Thyroid gland (tissue), 4 donors: ENCODE measurements at regions not wholly inside any gene's neighbourhood (a gene's known extent, or its start where the extent isn't known, plus 50 kb on each side); places are given as distances from the start of the nearest gene placed in this dataset.

Experiments
- DNase-seq, 2 donors: peaks; one replicate each; pipeline ENCODE4 v3.0.0-alpha.2; 2019
- H3K27ac ChIP-seq, 3 donors: fragments of 200-600 bp; sonication (generic); 1 replicate in 2 of 3; 2 replicates in 1 of 3; pipeline ENCODE4 v1.5.1; 2016 to 2019; ENCODE audit warnings: mild to moderate bottlenecking in 1 of 3, moderate library complexity in 1 of 3
- H3K27me3 ChIP-seq: fragments of 200-600 bp; sonication (generic); one replicate; pipeline ENCODE4 v1.5.1; 2019
- H3K36me3 ChIP-seq, 2 donors: fragments of 200-600 bp; sonication (generic); one replicate each; pipeline ENCODE4 v1.5.1; 2016 to 2019
- H3K4me1 ChIP-seq, 2 donors: fragments of 200-600 bp; sonication (generic); one replicate each; pipeline ENCODE4 v1.5.1; 2017 to 2019
- H3K4me3 ChIP-seq, 3 donors: fragments of 200-600 bp; sonication (generic); replicated peaks in 1 of 3; 1 replicate in 2 of 3; 2 replicates in 1 of 3; pipeline ENCODE4 v1.5.1; 2016; ENCODE audit warnings: mild to moderate bottlenecking in 1 of 3
- H3K9me3 ChIP-seq: fragments of 200-600 bp; sonication (generic); one replicate; pipeline ENCODE4 v1.5.1; 2017
- CTCF ChIP-seq, 6 experiments: fragments of 200-600 bp in 3 of 6; fragments of 450-650 bp in 3 of 6; sonication (generic) in 3 of 6; IDR thresholded peaks; one replicate each; pipeline ENCODE4 v1.5.1; 2016 to 2019; ENCODE audit warnings: antibody characterized with exemption in 6 of 6, mild to moderate bottlenecking in 2 of 6, inconsistent platforms in 1 of 6, moderate library complexity in 1 of 6
- POLR2A ChIP-seq, 2 donors: fragments of 450-650 bp; IDR thresholded peaks; one replicate each; pipeline ENCODE4 v1.6.1; 2017; ENCODE audit warnings: antibody characterized with exemption in 2 of 2, mild to moderate bottlenecking in 2 of 2, moderate library complexity in 1 of 2
- WGBS, 2 donors: methylation state at CpG; one replicate each; pipeline ENCODE4 v1.1.5; 2017; 5-methylcytosine and 5-hydroxymethylcytosine counted together
- intact Hi-C: fragments of 100-400 bp; cut with DNase I; formaldehyde crosslinking; loops from one replicate; pipeline ENCODE4 v1.15.1; 2023

DNA sequence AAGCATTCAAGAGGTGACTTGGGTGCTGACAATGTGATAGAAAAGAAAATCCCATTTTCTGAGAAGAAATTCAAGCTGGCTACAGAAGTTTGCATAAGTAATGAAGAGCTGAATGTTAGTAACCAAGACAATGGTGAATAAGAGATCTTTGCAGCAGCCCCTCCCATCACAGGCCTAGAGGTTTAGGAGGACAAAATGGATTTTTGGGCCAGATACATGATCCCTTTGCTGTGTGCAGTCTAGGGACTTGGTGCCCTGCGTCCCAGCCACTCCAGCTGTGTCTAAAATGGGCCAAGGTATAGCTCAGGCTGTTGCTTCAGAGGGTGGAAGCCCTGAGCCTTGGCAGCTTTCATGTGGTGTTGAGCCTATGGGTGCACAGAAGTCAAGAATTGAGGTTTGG is 107.0 kb upstream of the EPHA5 start:
- no peaks in the 10 kb centered on the region for H3K9me3 ChIP-seq
- no peaks in the 10 kb centered on the region for H3K27me3 ChIP-seq
- H3K36me3 ChIP-seq: no peaks in the 10 kb centered on the region
- no peak overlapping the region for H3K4me3 ChIP-seq
- WGBS, 2 donors: 91 to 100% methylated on average over 1 of the region's 1 CpG
- no peak overlapping the region for H3K27ac ChIP-seq
- H3K4me1 ChIP-seq: no peaks in the 10 kb centered on the region
- TF ChIP-seq POLR2A (IDR thresholded peaks at IDR 0.05): no peak
- no peak for TF ChIP-seq CTCF (IDR thresholded peaks at IDR 0.05)
- DNase-seq: no peak
- intact Hi-C loops: no loop called here

GRCh38 chr4:65773636-65774035 is 103.3 kb upstream of the EPHA5 start:
- WGBS, 2 donors: 80 to 84% methylated on average over 2 to 4 of the region's 6 CpGs
- Histone ChIP-seq H3K36me3 (no peaks in the 10 kb centered on the region), H3K9me3 (no peaks in the 10 kb centered on the region), H3K27me3 (no peaks in the 10 kb centered on the region), H3K27ac (no peak overlapping the region), H3K4me1 (no peaks in the 10 kb centered on the region), H3K4me3 (no peak overlapping the region)
- TF ChIP-seq POLR2A (IDR thresholded peaks at IDR 0.05): no peak
- no peak for TF ChIP-seq CTCF (IDR thresholded peaks at IDR 0.05)
- no peak for DNase-seq
- intact Hi-C loops: no loop called here

DNA sequence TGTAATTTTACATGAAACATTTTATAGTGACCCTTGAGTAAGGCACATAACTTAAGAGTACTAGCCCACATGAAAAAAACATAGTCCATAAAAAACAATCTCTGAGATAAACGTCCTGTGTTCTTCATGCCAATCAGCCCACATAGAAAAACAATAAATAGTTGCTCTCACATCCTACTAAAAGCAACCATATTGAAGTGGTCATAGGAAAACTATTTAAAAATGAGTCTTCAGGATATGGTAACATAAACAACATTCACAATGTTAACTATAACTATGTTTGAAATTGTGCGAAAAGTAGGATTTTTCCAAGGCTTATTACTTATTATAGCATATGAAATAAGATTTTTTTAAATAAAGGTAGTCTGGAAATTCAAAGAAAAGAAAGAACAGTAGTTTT is 77.1 kb upstream of the EPHA5 start:
- Histone ChIP-seq H3K4me1 (no peaks in the 10 kb centered on the region), H3K4me3 (no peak overlapping the region), H3K9me3 (no peaks in the 10 kb centered on the region), H3K36me3 (no peaks in the 10 kb centered on the region), H3K27me3 (no peaks in the 10 kb centered on the region), H3K27ac (no peak overlapping the region)
- TF ChIP-seq POLR2A (IDR thresholded peaks at IDR 0.05) (no peak), CTCF (IDR thresholded peaks at IDR 0.05) (no peak)
- no peak for DNase-seq
- intact Hi-C loops: no loop called here
- 50 to 71% methylated on average over 2 of the region's 2 CpGs for WGBS, 2 donors

- H3K27me3 ChIP-seq: no peaks in the 10 kb centered on the region
Measured at GRCh38 chr4:65738134-65738533, 67.8 kb upstream of the EPHA5 start.

DNA sequence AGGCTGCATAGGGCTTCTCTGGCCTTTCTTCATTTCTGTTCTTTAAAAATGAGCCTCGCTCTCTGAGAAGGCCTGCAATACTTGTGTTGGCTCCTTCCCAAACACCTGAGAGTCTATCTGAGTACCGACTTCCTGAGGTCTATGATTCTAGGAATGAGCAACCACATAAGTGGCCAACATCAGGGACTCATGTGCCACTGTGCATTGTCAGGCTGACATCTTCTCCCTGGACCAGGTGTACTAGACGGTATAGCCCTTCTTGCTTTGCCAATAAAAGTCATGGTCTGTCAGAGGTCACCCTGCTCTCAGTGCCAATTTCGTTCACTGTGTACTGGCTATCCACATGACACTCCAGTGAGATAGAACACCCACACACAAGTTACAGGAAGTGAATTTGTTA is 67.4 kb upstream of the EPHA5 start:
- no peak overlapping the region for H3K27ac ChIP-seq
- no peak overlapping the region for H3K4me3 ChIP-seq
- H3K9me3 ChIP-seq: no peaks in the 10 kb centered on the region
- DNase-seq: no peak
- no peak for TF ChIP-seq POLR2A (IDR thresholded peaks at IDR 0.05)
- TF ChIP-seq CTCF (IDR thresholded peaks at IDR 0.05): no peak
- H3K27me3 ChIP-seq: no peaks in the 10 kb centered on the region
- 62 to 72% methylated on average over 4 of the region's 4 CpGs for WGBS, 2 donors
- intact Hi-C loops: no loop called here
- H3K4me1 ChIP-seq: no peaks in the 10 kb centered on the region
- no peaks in the 10 kb centered on the region for H3K36me3 ChIP-seq

More at GRCh38 chr4:65738134-65738533, 67.8 kb upstream of the EPHA5 start:
- no peak for TF ChIP-seq CTCF (IDR thresholded peaks at IDR 0.05)
- no peak for TF ChIP-seq POLR2A (IDR thresholded peaks at IDR 0.05)
- intact Hi-C loops: no loop called here
- no peak for DNase-seq
- Histone ChIP-seq H3K9me3 (no peaks in the 10 kb centered on the region), H3K36me3 (no peaks in the 10 kb centered on the region), H3K4me1 (no peaks in the 10 kb centered on the region), H3K4me3 (no peak overlapping the region), H3K27ac (no peak overlapping the region)
- 65 to 70% methylated on average over 2 of the region's 2 CpGs for WGBS, 2 donors
